PC-3 (cell line): ENCODE measurements at regions not wholly inside any gene's neighbourhood (a gene's known extent, or its start where the extent isn't known, plus 50 kb on each side); places are given as distances from the start of the nearest gene placed in this dataset.

ENCODE experiments used
- ATAC-seq: fragments of 200-7000 bp; cut with Tn5 transposase; 2 replicates; pipeline ENCODE4 v1.9.1; 2020; ENCODE audit warnings: mild to moderate bottlenecking, moderate library complexity
- BruUV-seq: library from RNA; stranded (reverse); fragments of 400-500 nt; replicated peaks from 2 replicates; lab custom pipeline; 2021; lab: Mats Ljungman, UMichigan
- CTCF ChIA-PET: fragments of 300-600 bp; sonication (Branson Sonifier 250); formaldehyde crosslinking; loops from one replicate; lab custom pipeline; 2022; ENCODE audit warnings: antibody characterized with exemption; lab: Charles Lee
- POLR2A ChIA-PET: fragments of 300-600 bp; sonication (Branson Sonifier 250); formaldehyde crosslinking; loops from one replicate; lab custom pipeline; 2022; ENCODE audit warnings: antibody characterized with exemption; ENCODE audit not compliant: unreplicated experiment; lab: Charles Lee
- DNase-seq: peaks from one replicate; pipeline ENCODE4 v3.0.0-alpha.2; 2015
- H2AFZ ChIP-seq: fragments of 300-600 bp; sonication (generic); 2 replicates; pipeline ENCODE4 v1.6.0; 2016; ENCODE audit warnings: antibody characterized with exemption, low read length
- H3F3A ChIP-seq: fragments of 300-600 bp; sonication (generic); one replicate; pipeline ENCODE4 v1.6.0; 2017; ENCODE audit warnings: antibody characterized with exemption, low read length, control low read depth, mild to moderate bottlenecking; ENCODE audit not compliant: unreplicated experiment
- H3K27ac ChIP-seq: fragments of 300-600 bp; sonication (generic); 2 replicates; pipeline ENCODE4 v1.5.1; 2016; ENCODE audit warnings: mild to moderate bottlenecking, low read length
- H3K27me3 ChIP-seq: fragments of 300-600 bp; sonication (generic); 2 replicates; pipeline ENCODE4 v1.6.1; 2016; ENCODE audit warnings: low read length, mixed read lengths
- H3K36me3 ChIP-seq: fragments of 300-600 bp; sonication (generic); 2 replicates; pipeline ENCODE4 v1.6.1; 2016; ENCODE audit warnings: low read depth, mixed run types, low read length, mixed read lengths
- H3K4me1 ChIP-seq: fragments of 300-600 bp; sonication (generic); 2 replicates; pipeline ENCODE4 v1.5.1; 2016; ENCODE audit warnings: low read length; ENCODE audit not compliant: insufficient read depth
- H3K4me2 ChIP-seq: fragments of 300-600 bp; sonication (generic); 2 replicates; pipeline ENCODE4 v1.6.0; 2016; ENCODE audit warnings: low read length
- H3K4me3 ChIP-seq: fragments of 300-600 bp; sonication (generic); 2 replicates; pipeline ENCODE4 v1.5.1; 2016; ENCODE audit warnings: mild to moderate bottlenecking, low read length, mixed read lengths
- H3K79me2 ChIP-seq: fragments of 300-600 bp; sonication (generic); 2 replicates; pipeline ENCODE4 v1.6.1; 2017; ENCODE audit warnings: low read length, mixed read lengths
- H3K9ac ChIP-seq: fragments of 300-600 bp; sonication (generic); 2 replicates; pipeline ENCODE4 v1.6.0; 2016; ENCODE audit warnings: mild to moderate bottlenecking, low read length
- H3K9me2 ChIP-seq: fragments of 300-600 bp; sonication (generic); replicated peaks from 2 replicates; pipeline ENCODE4 v1.6.1; 2016; ENCODE audit warnings: mixed run types, low read length, mixed read lengths
- H3K9me3 ChIP-seq: fragments of 300-600 bp; sonication (generic); 2 replicates; pipeline ENCODE4 v1.6.1; 2016; ENCODE audit warnings: low read length, mixed read lengths
- H4K20me1 ChIP-seq: fragments of 300-600 bp; sonication (generic); 2 replicates; pipeline ENCODE4 v1.6.1; 2016; ENCODE audit warnings: low read length, mixed read lengths
- CTCF ChIP-seq: fragments of 300-600 bp; sonication (generic); conservative IDR thresholded peaks from 2 replicates; pipeline ENCODE4 v1.5.1; 2017; ENCODE audit warnings: antibody characterized with exemption, low read depth, mild to moderate bottlenecking, low read length
- EZH2 ChIP-seq: fragments of 300-600 bp; sonication (generic); IDR thresholded peaks from one replicate; pipeline ENCODE4 v1.6.1; 2017; ENCODE audit warnings: antibody characterized with exemption, mild to moderate bottlenecking, low read length; ENCODE audit not compliant: unreplicated experiment
- EZH2phosphoT487 ChIP-seq: fragments of 300-600 bp; sonication (generic); IDR thresholded peaks from 2 replicates; pipeline ENCODE4 v1.6.1; 2018; ENCODE audit warnings: mild to moderate bottlenecking, antibody characterized with exemption, low read length, borderline replicate concordance
- intact Hi-C: fragments of 100-400 bp; cut with micrococcal nuclease; formaldehyde crosslinking; loops from 2 replicates; pipeline ENCODE4 v1.9.0; 2023

GRCh38 chr2:16217291-16217690 is 276.9 kb downstream of the MYCN start:
- no peaks in the 10 kb centered on the region for H3K79me2 ChIP-seq
- no peak for DNase-seq
- no peak overlapping the region for H3K9ac ChIP-seq
- H3K9me3 ChIP-seq: no peaks in the 10 kb centered on the region
- H3K9me2 ChIP-seq: no peaks in the 10 kb centered on the region
- TF ChIP-seq EZH2 (no peak), CTCF (no peak), EZH2phosphoT487 (no peak)
- H4K20me1 ChIP-seq: no peaks in the 10 kb centered on the region
- ChIA-PET CTCF (no interaction called here), POLR2A (no interaction called here)
- H3K27ac ChIP-seq: no peak overlapping the region
- intact Hi-C loops: no loop called here
- H3K27me3 ChIP-seq: peaks cover 5% of the 10 kb centered on the region; the same call in 1 of the 2 replicates
- no peak overlapping the region for H3K4me3 ChIP-seq
- H3F3A ChIP-seq: no peaks in the 10 kb centered on the region
- H3K4me2 ChIP-seq: no peak overlapping the region
- BruUV-seq: no TSS peak
- H3K4me1 ChIP-seq: no peaks in the 10 kb centered on the region
- no peak overlapping the region for H2AFZ ChIP-seq
- ATAC-seq: no peak
- no peaks in the 10 kb centered on the region for H3K36me3 ChIP-seq

GRCh38 chr2:16216558-16216945 is 276.2 kb downstream of the MYCN start:
- no peaks in the 10 kb centered on the region for H3K4me1 ChIP-seq
- ATAC-seq (no peak), DNase-seq (no peak)
- ChIA-PET CTCF (no interaction called here), POLR2A (no interaction called here)
- no peak overlapping the region for H3K4me2 ChIP-seq
- H3K9ac ChIP-seq: no peak overlapping the region
- H3K4me3 ChIP-seq: no peak overlapping the region
- no peak overlapping the region for H3K27ac ChIP-seq
- H3K27me3 ChIP-seq: peaks cover 5% of the 10 kb centered on the region; the same call in 1 of the 2 replicates
- no peaks in the 10 kb centered on the region for H3F3A ChIP-seq
- intact Hi-C loops: no loop called here
- H3K9me2 ChIP-seq: no peaks in the 10 kb centered on the region
- H3K36me3 ChIP-seq: no peaks in the 10 kb centered on the region
- no peaks in the 10 kb centered on the region for H3K9me3 ChIP-seq
- H2AFZ ChIP-seq: no peak overlapping the region
- no peak for TF ChIP-seq CTCF
- no peaks in the 10 kb centered on the region for H4K20me1 ChIP-seq
- no TSS peak for BruUV-seq
- H3K79me2 ChIP-seq: no peaks in the 10 kb centered on the region

- no peak overlapping the region for H3K9ac ChIP-seq
- H3K27ac ChIP-seq: no peak overlapping the region
- no peaks in the 10 kb centered on the region for H3K9me3 ChIP-seq
- TF ChIP-seq EZH2phosphoT487 (no peak), EZH2 (no peak), CTCF (no peak)
- no peak for ATAC-seq
- ChIA-PET POLR2A (no interaction called here), CTCF (no interaction called here)
- H3F3A ChIP-seq: no peaks in the 10 kb centered on the region
- H3K36me3 ChIP-seq: no peaks in the 10 kb centered on the region
- intact Hi-C loops: no loop called here
- no TSS peak for BruUV-seq
- H3K9me2 ChIP-seq: no peaks in the 10 kb centered on the region
- no peak overlapping the region for H2AFZ ChIP-seq
- no peak for DNase-seq
- H3K4me1 ChIP-seq: no peaks in the 10 kb centered on the region
- no peak overlapping the region for H3K4me2 ChIP-seq
- H3K27me3 ChIP-seq: peaks cover 5% of the 10 kb centered on the region; the same call in 1 of the 2 replicates
- H3K79me2 ChIP-seq: no peaks in the 10 kb centered on the region
- H3K4me3 ChIP-seq: no peak overlapping the region
- no peaks in the 10 kb centered on the region for H4K20me1 ChIP-seq
These were observed 275.7 kb downstream of the MYCN start for GRCh38 chr2:16215902-16216557.
